Fibroblast of lung (primary cell): ENCODE measurements at regions not wholly inside any gene's neighbourhood (a gene's known extent, or its start where the extent isn't known, plus 50 kb on each side); places are given as distances from the start of the nearest gene placed in this dataset.

Experiments used
- DNase-seq, 2 donors: peaks; one replicate each; pipeline versions ENCODE4 v3.0.0 to v3.0.0-alpha.2; 2010; ENCODE audit warnings: low read depth in 2 of 2
- H2AFZ ChIP-seq: 2 replicates; pipeline ENCODE4 v1.5.1; 2012; ENCODE audit warnings: low read length, control low read depth, inconsistent platforms
- H3K27ac ChIP-seq: 2 replicates; pipeline ENCODE4 v1.5.1; 2011; ENCODE audit warnings: low read length, control low read depth; ENCODE audit not compliant: insufficient read depth
- H3K27me3 ChIP-seq: 2 replicates; pipeline ENCODE4 v1.5.1; 2011; ENCODE audit warnings: mild to moderate bottlenecking, low read length; ENCODE audit not compliant: control insufficient read depth, insufficient read depth
- H3K36me3 ChIP-seq: 2 replicates; pipeline ENCODE4 v1.5.1; 2011; ENCODE audit warnings: low read length; ENCODE audit not compliant: control insufficient read depth, insufficient read depth
- H3K4me1 ChIP-seq: 2 replicates; pipeline ENCODE4 v1.5.1; 2011; ENCODE audit warnings: low read length; ENCODE audit not compliant: control insufficient read depth, insufficient read depth; ENCODE audit errors: extremely low read depth
- H3K4me2 ChIP-seq: 2 replicates; pipeline ENCODE4 v1.5.1; 2011; ENCODE audit warnings: low read length, control low read depth; ENCODE audit not compliant: insufficient read depth; ENCODE audit errors: extremely low read depth
- H3K4me3 ChIP-seq, 4 experiments: fragments of 200-600 bp in 1 of 4; sonication (generic) in 1 of 4; replicated peaks in 1 of 4; 2 replicates each; pipeline ENCODE4 v1.5.1; 2011 to 2016; ENCODE audit warnings: low read length in 4 of 4, low read depth in 3 of 4, mild to moderate bottlenecking in 3 of 4, control low read depth in 2 of 4, inconsistent platforms in 1 of 4, mixed read lengths in 1 of 4; ENCODE audit not compliant: insufficient read depth in 1 of 4; ENCODE audit errors: control extremely low read depth in 1 of 4
- H3K79me2 ChIP-seq: 2 replicates; pipeline ENCODE4 v1.5.1; 2012; ENCODE audit warnings: mild to moderate bottlenecking, low read length, inconsistent platforms; ENCODE audit not compliant: control insufficient read depth, insufficient read depth
- H3K9ac ChIP-seq: 2 replicates; pipeline ENCODE4 v1.5.1; 2011; ENCODE audit warnings: mild to moderate bottlenecking, low read length, control low read depth; ENCODE audit not compliant: insufficient read depth
- H3K9me3 ChIP-seq: 2 replicates; pipeline ENCODE4 v1.5.1; 2012; ENCODE audit warnings: low read depth, low read length; ENCODE audit not compliant: control insufficient read depth, insufficient read depth
- H4K20me1 ChIP-seq: 2 replicates; pipeline ENCODE4 v1.5.1; 2011; ENCODE audit warnings: low read length; ENCODE audit not compliant: control insufficient read depth, insufficient read depth; ENCODE audit errors: extremely low read depth
- CTCF ChIP-seq, 2 donors: IDR thresholded peaks in 1 of 2; conservative IDR thresholded peaks in 1 of 2; 1 replicate in 1 of 2; 2 replicates in 1 of 2; pipeline ENCODE4 v1.5.1; 2011 to 2012; ENCODE audit warnings: low read length in 2 of 2, control low read depth in 1 of 2, inconsistent platforms in 1 of 2, low read depth in 1 of 2, mild to moderate bottlenecking in 1 of 2
- EZH2 ChIP-seq: IDR thresholded peaks from 2 replicates; pipeline ENCODE4 v1.5.1; 2012; ENCODE audit warnings: low read length, control low read depth, mild to moderate bottlenecking; ENCODE audit errors: missing control alignments

- Histone ChIP-seq H3K4me1 (no peaks in the 10 kb centered on the region), H3K4me3 (no peak overlapping the region), H3K9me3 (no peaks in the 10 kb centered on the region), H3K36me3 (no peaks in the 10 kb centered on the region), H3K27ac (no peak overlapping the region), H3K27me3 (no peaks in the 10 kb centered on the region), H3K4me2 (no peak overlapping the region), H2AFZ (no peak overlapping the region), H4K20me1 (no peaks in the 10 kb centered on the region), H3K9ac (no peak overlapping the region), H3K79me2 (no peaks in the 10 kb centered on the region)
- no peak for TF ChIP-seq CTCF (conservative IDR thresholded peaks at IDR 0.05 in 1 of 2, IDR thresholded peaks at IDR 0.05 in 1 of 2; ENCODE audit: low read depth in 1 of 2, low read length in 2 of 2)
- no peak for TF ChIP-seq EZH2
- no peak for DNase-seq
These were observed 78.3 kb upstream of the BARHL2 start for GRCh38 chr1:90795431-90795830.

- Histone ChIP-seq H3K4me2 (no peak overlapping the region), H4K20me1 (no peaks in the 10 kb centered on the region), H3K4me1 (no peaks in the 10 kb centered on the region), H2AFZ (no peak overlapping the region), H3K36me3 (no peaks in the 10 kb centered on the region), H3K27me3 (no peaks in the 10 kb centered on the region), H3K79me2 (no peaks in the 10 kb centered on the region), H3K9ac (no peak overlapping the region), H3K4me3 (no peak overlapping the region), H3K27ac (no peak overlapping the region), H3K9me3 (no peaks in the 10 kb centered on the region)
- no peak for DNase-seq
- no peak for TF ChIP-seq EZH2
- TF ChIP-seq CTCF (conservative IDR thresholded peaks at IDR 0.05 in 1 of 2, IDR thresholded peaks at IDR 0.05 in 1 of 2; ENCODE audit: low read depth in 1 of 2, low read length in 2 of 2), result no peak
These were observed 69.6 kb upstream of the BARHL2 start for GRCh38 chr1:90786709-90787108.

- Histone ChIP-seq H3K36me3 (no peaks in the 10 kb centered on the region), H3K27ac (no peak overlapping the region), H3K79me2 (no peaks in the 10 kb centered on the region), H3K27me3 (no peaks in the 10 kb centered on the region), H3K4me1 (no peaks in the 10 kb centered on the region), H3K4me3 (no peak overlapping the region), H4K20me1 (no peaks in the 10 kb centered on the region), H2AFZ (no peak overlapping the region), H3K9ac (no peak overlapping the region), H3K9me3 (no peaks in the 10 kb centered on the region), H3K4me2 (no peak overlapping the region)
- TF ChIP-seq CTCF (conservative IDR thresholded peaks at IDR 0.05 in 1 of 2, IDR thresholded peaks at IDR 0.05 in 1 of 2; ENCODE audit: low read depth in 1 of 2, low read length in 2 of 2) (no peak), EZH2 (no peak)
- no peak for DNase-seq
These were observed 67.2 kb upstream of the BARHL2 start for GRCh38 chr1:90784186-90784847.
